ENCODE measurements at regions not wholly inside any gene's neighbourhood (a gene's known extent, or its start where the extent isn't known, plus 50 kb on each side); places are given as distances from the start of the nearest gene placed in this dataset.
"Not testable (repeated sequence)": the region's sequence is repeated elsewhere in the genome, so short reads cannot be mapped to it uniquely, and the experiment has no call there.

DNA sequence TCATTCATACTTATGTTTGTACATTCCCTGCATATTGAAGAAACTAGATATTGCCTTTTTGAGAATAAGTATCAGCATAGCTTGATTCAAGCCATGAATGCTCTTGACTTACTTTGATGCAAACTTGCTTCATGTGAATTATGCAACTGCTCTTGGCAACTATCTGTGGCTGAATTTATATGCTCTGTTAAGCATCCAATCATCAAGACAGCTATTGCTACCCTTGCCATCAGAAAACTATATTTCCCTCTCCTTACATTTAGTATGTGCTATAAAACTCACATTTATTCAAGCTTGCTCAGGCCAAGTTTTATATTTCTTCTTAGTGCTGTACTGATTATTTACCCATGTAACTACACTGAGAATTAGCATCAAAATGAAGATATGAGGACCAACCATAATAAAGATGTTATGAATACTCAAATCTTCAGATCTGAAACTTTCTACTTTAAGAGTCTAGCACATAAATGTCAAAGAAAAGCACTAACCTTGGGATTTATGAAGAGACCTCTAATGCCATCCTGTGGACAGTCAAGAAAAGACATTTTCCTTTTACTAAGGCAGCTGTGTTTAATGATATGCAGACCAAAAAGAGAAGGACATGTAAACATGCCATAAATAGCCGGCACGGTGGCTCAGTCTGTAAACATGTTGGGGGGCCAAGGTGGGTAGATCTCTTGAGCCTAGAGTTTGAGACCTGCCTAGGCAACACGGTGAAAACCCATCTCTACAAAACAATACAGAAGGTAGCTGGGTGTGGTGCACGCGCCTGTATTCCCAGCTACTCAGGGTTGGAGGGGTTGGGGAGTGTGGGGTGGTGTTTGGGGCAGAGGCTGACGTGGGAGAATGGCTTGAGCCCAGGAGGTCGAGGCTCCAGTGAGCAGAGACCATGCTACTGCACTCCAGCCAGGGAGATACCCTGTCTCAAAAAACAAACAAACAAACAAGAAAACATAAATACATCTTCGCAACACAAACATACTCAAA lies 267.0 kb upstream of the TYRP1 start:
- Histone ChIP-seq H3K27me3 (no peaks in the 10 kb centered on the region), H3K36me3 (replicated peaks; ENCODE audit: insufficient read depth, low read depth) (no peaks in the 10 kb centered on the region), H4K20me1 (ENCODE audit: insufficient read depth, poor library complexity, severe bottlenecking) (no peaks in the 10 kb centered on the region), H3K9me2 (replicated peaks; ENCODE audit: insufficient read depth) (no peaks in the 10 kb centered on the region), H3K9me3 (ENCODE audit: low read depth) (no peaks in the 10 kb centered on the region), H3K4me2 (peak overlapping the region; percentile 53), H3K4me3 (no peak overlapping the region), H3K27ac (no peak overlapping the region), H3K4me1 (ENCODE audit: insufficient read depth) (no peaks in the 10 kb centered on the region), H2AFZ (no peak overlapping the region), H3K79me2 (no peaks in the 10 kb centered on the region)
- peak; percentile 52 for DNase-seq (ENCODE audit: low spot score)
- WGBS (ENCODE audit: low lambda C conversion rate, missing lambda C conversion rate) = 48% methylated on average over 8 of the region's 8 CpGs
- TF ChIP-seq EZH2phosphoT487 (IDR thresholded peaks at IDR 0.05; ENCODE audit: low read depth, severe bottlenecking, unreplicated experiment) (no peak), EZH2 (IDR thresholded peaks at IDR 0.05; ENCODE audit: borderline replicate concordance) (no peak)
- TF ChIP-seq, protein P1, sequence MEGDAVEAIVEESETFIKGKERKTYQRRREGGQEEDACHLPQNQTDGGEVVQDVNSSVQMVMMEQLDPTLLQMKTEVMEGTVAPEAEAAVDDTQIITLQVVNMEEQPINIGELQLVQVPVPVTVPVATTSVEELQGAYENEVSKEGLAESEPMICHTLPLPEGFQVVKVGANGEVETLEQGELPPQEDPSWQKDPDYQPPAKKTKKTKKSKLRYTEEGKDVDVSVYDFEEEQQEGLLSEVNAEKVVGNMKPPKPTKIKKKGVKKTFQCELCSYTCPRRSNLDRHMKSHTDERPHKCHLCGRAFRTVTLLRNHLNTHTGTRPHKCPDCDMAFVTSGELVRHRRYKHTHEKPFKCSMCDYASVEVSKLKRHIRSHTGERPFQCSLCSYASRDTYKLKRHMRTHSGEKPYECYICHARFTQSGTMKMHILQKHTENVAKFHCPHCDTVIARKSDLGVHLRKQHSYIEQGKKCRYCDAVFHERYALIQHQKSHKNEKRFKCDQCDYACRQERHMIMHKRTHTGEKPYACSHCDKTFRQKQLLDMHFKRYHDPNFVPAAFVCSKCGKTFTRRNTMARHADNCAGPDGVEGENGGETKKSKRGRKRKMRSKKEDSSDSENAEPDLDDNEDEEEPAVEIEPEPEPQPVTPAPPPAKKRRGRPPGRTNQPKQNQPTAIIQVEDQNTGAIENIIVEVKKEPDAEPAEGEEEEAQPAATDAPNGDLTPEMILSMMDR (IDR thresholded peaks at IDR 0.05; ENCODE audit: poor library complexity) = peak; percentile 73

DNA sequence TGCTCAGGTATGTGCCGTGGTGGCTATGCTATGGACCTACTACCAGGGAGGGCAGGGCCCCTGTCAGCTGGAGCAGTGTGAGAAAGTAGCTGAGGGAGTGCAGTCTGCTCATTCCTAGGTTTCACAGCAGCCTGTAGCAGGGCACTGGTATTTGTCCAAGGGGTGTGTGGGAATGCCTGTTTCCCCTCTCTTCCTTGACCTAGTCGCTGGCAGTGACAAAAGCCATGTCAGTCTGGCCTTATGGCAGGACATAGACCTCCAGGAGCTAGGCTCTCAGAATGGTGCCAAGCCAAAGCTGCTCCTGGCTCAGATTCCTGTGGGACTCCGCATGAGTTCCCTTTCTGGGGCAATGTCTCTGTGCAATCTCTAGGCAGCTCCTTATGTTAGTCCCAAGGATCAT lies 253.9 kb upstream of the TYRP1 start:
- WGBS (ENCODE audit: low lambda C conversion rate, missing lambda C conversion rate) = 80% methylated on average over 3 of the region's 3 CpGs
- Histone ChIP-seq H3K27me3 (no peaks in the 10 kb centered on the region), H3K36me3 (replicated peaks; ENCODE audit: insufficient read depth, low read depth) (no peaks in the 10 kb centered on the region)

DNA sequence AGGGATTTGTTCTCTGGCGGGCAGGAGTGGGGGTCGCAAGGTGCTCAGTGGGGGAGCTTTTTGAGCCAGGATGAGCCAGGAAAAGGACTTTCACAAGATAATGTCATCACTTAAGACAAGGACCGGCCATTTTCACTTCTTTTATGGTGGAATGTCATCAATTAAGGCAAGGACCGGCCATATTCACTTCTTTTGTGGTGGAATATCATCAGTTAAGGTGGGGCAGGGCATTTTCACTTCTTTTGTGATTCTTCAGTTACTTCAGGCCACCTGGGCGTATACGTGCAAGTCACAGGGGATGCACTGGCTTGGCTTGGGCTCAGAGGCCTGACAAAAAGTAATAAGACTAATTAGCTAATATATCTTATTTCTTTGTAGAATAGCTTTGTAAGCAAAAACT lies 252.1 kb upstream of the TYRP1 start:
- H3K4me2 ChIP-seq; H3K9me2 ChIP-seq (replicated peaks; ENCODE audit: insufficient read depth); H2AFZ ChIP-seq; H3K27me3 ChIP-seq; H3K4me1 ChIP-seq (ENCODE audit: insufficient read depth); DNase-seq (ENCODE audit: low spot score); H3K4me3 ChIP-seq; H4K20me1 ChIP-seq (ENCODE audit: insufficient read depth, poor library complexity, severe bottlenecking); H3K27ac ChIP-seq; H3K36me3 ChIP-seq (replicated peaks; ENCODE audit: insufficient read depth, low read depth); H3K9me3 ChIP-seq (ENCODE audit: low read depth); H3K79me2 ChIP-seq: not testable (repeated sequence)
- WGBS (ENCODE audit: low lambda C conversion rate, missing lambda C conversion rate) = 74% methylated on average over 6 of the region's 6 CpGs

More for the DNA sequence above, 253.9 kb upstream of the TYRP1 start:
- H3K9me2 ChIP-seq (replicated peaks; ENCODE audit: insufficient read depth) = no peaks in the 10 kb centered on the region
- no peaks in the 10 kb centered on the region for H3K4me1 ChIP-seq (ENCODE audit: insufficient read depth)
- no peak overlapping the region for H3K4me3 ChIP-seq
- no peak overlapping the region for H3K27ac ChIP-seq
- no peaks in the 10 kb centered on the region for H4K20me1 ChIP-seq (ENCODE audit: insufficient read depth, poor library complexity, severe bottlenecking)
- no peaks in the 10 kb centered on the region for H3K9me3 ChIP-seq (ENCODE audit: low read depth)
- H3K4me2 ChIP-seq = no peak overlapping the region
- no peak overlapping the region for H2AFZ ChIP-seq
- no peak for DNase-seq (ENCODE audit: low spot score)
- no peak for TF ChIP-seq EZH2 (IDR thresholded peaks at IDR 0.05; ENCODE audit: borderline replicate concordance)
- no peak for TF ChIP-seq EZH2phosphoT487 (IDR thresholded peaks at IDR 0.05; ENCODE audit: low read depth, severe bottlenecking, unreplicated experiment)
- TF ChIP-seq, protein P1 (IDR thresholded peaks at IDR 0.05; ENCODE audit: poor library complexity) = no peak
- H3K79me2 ChIP-seq = no peaks in the 10 kb centered on the region

DNA sequence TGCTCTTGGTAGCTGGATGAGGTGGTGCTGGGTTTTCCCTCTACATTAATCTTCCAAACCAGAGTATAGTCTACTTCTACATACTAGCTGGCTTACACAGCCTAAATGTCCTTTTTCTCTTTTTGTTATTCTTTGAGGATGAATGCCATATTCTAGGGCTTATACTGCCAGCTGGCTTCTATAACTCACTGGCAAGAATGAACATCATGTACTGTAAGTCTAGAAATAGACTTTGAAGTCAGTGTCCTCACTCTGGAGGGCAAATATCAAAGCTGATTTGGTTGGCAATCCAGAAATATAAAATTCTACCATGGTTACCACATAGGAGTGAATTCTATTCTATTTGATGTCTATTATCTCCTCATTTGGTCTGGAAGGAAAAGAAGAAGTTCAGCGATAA lies 251.7 kb upstream of the TYRP1 start:
- H3K9me2 ChIP-seq (replicated peaks; ENCODE audit: insufficient read depth) = no peaks in the 10 kb centered on the region
- 100% methylated on average over 1 of the region's 1 CpG for WGBS (ENCODE audit: low lambda C conversion rate, missing lambda C conversion rate)
- H3K27ac ChIP-seq = no peak overlapping the region

More for the DNA sequence above, 251.7 kb upstream of the TYRP1 start:
- Histone ChIP-seq H3K4me1 (ENCODE audit: insufficient read depth) (no peaks in the 10 kb centered on the region), H3K27me3 (no peaks in the 10 kb centered on the region), H3K4me3 (no peak overlapping the region), H4K20me1 (ENCODE audit: insufficient read depth, poor library complexity, severe bottlenecking) (no peaks in the 10 kb centered on the region), H3K9me3 (ENCODE audit: low read depth) (no peaks in the 10 kb centered on the region), H2AFZ (no peak overlapping the region), H3K4me2 (no peak overlapping the region), H3K79me2 (no peaks in the 10 kb centered on the region), H3K36me3 (replicated peaks; ENCODE audit: insufficient read depth, low read depth) (no peaks in the 10 kb centered on the region)
- DNase-seq (ENCODE audit: low spot score) = no peak
- TF ChIP-seq EZH2 (IDR thresholded peaks at IDR 0.05; ENCODE audit: borderline replicate concordance) = no peak
- TF ChIP-seq EZH2phosphoT487 (IDR thresholded peaks at IDR 0.05; ENCODE audit: low read depth, severe bottlenecking, unreplicated experiment) = no peak
- TF ChIP-seq, protein P1 (IDR thresholded peaks at IDR 0.05; ENCODE audit: poor library complexity) = no peak

All from hepatocyte (in vitro differentiated cells).